Mesothelial cell of epicardium (in vitro differentiated cells): ENCODE measurements at regions not wholly inside any gene's neighbourhood (a gene's known extent, or its start where the extent isn't known, plus 50 kb on each side); places are given as distances from the start of the nearest gene placed in this dataset.
A peak's percentile ranks its signal among the peaks of the same experiment; 100 is the strongest.

ENCODE experiments used
- DNase-seq, 2 experiments: peaks; one replicate each; pipeline ENCODE4 v3.0.0; 2021; ENCODE audit warnings: low spot score in 2 of 2; ENCODE audit not compliant: unreplicated experiment in 2 of 2
- H3K27ac Mint-ChIP-seq: 2 replicates; pipeline ENCODE4 v1.8.0; 2021; ENCODE audit warnings: mixed read lengths
- H3K27me3 Mint-ChIP-seq: 2 replicates; pipeline ENCODE4 v1.8.0; 2021; ENCODE audit warnings: low read depth, mixed read lengths
- H3K36me3 Mint-ChIP-seq: 2 replicates; pipeline ENCODE4 v1.8.0; 2021; ENCODE audit warnings: mixed read lengths
- H3K4me1 Mint-ChIP-seq: 2 replicates; pipeline ENCODE4 v1.8.0; 2021; ENCODE audit warnings: mixed read lengths
- H3K4me3 Mint-ChIP-seq: 2 replicates; pipeline ENCODE4 v1.8.0; 2021; ENCODE audit warnings: mild to moderate bottlenecking, moderate library complexity, mixed read lengths
- H3K9me3 Mint-ChIP-seq: 2 replicates; pipeline ENCODE4 v1.8.0; 2021; ENCODE audit warnings: mixed read lengths
- CTCF ChIP-seq: fragments of 200-600 bp; sonication (generic); IDR thresholded peaks from one replicate; pipeline ENCODE4 v1.5.0; 2021; ENCODE audit warnings: antibody characterized with exemption; ENCODE audit not compliant: unreplicated experiment

DNA sequence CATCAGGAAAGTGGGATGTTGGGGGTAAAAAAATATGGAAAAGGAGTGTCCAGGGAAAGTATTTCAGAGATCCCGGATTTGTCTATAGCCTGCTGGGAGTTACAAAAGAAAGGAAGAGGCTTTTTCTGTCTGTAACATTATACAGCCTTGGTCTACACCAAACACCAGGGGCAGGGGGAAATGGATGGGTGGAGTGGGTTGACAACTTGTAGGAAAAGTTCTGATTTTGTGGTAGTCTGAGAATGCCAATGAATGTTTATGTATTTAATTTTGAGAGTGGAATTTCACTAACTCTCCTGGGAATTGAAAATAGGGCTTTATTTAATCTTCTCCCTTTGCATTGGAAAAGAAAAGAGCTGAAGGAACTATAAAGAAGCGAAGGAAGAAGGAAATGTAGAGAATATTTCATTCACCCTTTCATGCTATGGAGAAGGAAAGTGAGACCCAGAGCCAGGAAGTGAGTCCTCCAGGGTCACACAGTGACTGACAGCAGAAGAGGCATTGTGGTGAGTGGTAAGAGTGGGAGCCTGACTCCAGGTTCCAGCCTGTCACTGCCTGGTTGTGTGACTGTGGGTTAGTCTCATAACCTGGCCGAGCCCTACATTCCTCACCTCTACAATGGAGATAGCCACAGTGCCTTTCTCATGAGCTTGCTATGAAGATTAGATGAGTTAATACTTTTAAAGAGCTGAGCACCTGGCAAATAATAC lies 346.3 kb upstream of the TNP1 start:
- peaks cover 47% of the 10 kb centered on the region for H3K4me1 Mint-ChIP-seq
- H3K4me3 Mint-ChIP-seq: no peak overlapping the region
- peak overlapping the region; percentile 52 for H3K27ac Mint-ChIP-seq
- H3K36me3 Mint-ChIP-seq: peaks cover 16% of the 10 kb centered on the region
- H3K9me3 Mint-ChIP-seq: peaks cover 20% of the 10 kb centered on the region
- no peaks in the 10 kb centered on the region for H3K27me3 Mint-ChIP-seq
- no peak for TF ChIP-seq CTCF
- DNase-seq: no peak

GRCh38 chr2:217204358-217204757 lies 344.5 kb upstream of the TNP1 start:
- Mint-ChIP-seq H3K4me1 (peaks cover 42% of the 10 kb centered on the region), H3K36me3 (peaks cover 16% of the 10 kb centered on the region), H3K4me3 (no peak overlapping the region), H3K9me3 (peaks cover 17% of the 10 kb centered on the region), H3K27me3 (no peaks in the 10 kb centered on the region), H3K27ac (no peak overlapping the region)
- DNase-seq: no peak
- TF ChIP-seq CTCF: no peak

- peaks cover 40% of the 10 kb centered on the region for H3K4me1 Mint-ChIP-seq
- no peak for TF ChIP-seq CTCF
- no peak overlapping the region for H3K27ac Mint-ChIP-seq
- H3K9me3 Mint-ChIP-seq: peaks cover 17% of the 10 kb centered on the region
- H3K27me3 Mint-ChIP-seq: no peaks in the 10 kb centered on the region
- peaks cover 16% of the 10 kb centered on the region for H3K36me3 Mint-ChIP-seq
- no peak overlapping the region for H3K4me3 Mint-ChIP-seq
- DNase-seq: no peak
Measured at GRCh38 chr2:217203086-217203485, 343.2 kb upstream of the TNP1 start.

DNA sequence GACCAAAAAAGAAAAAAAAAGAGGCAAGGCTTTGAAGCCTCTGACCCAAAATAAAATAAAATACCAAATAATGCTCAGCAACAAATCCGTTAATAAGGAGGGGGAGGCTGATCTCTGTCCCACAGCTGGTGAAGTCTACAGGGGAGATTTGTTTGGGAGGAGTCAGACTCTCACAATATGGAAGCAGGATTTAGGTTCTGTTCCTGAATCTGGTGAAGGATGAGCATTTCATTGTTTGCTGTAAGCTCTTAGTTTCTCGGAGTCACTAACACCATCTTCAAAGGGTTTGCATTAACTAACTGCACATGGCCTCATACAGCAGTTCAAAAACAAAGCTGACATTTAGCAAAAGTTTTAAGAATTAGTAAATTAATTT lies 339.4 kb upstream of the TNP1 start:
- no peak for TF ChIP-seq CTCF
- Mint-ChIP-seq H3K9me3 (peaks cover 24% of the 10 kb centered on the region), H3K4me3 (no peak overlapping the region), H3K27me3 (no peaks in the 10 kb centered on the region), H3K36me3 (peaks cover 17% of the 10 kb centered on the region), H3K4me1 (peaks cover 25% of the 10 kb centered on the region), H3K27ac (peak overlapping the region; percentile 47)
- DNase-seq: no peak

- no peak overlapping the region for H3K27ac Mint-ChIP-seq
- H3K27me3 Mint-ChIP-seq: no peaks in the 10 kb centered on the region
- peaks cover 51% of the 10 kb centered on the region for H3K4me1 Mint-ChIP-seq
- no peak for TF ChIP-seq CTCF
- H3K4me3 Mint-ChIP-seq: no peak overlapping the region
- no peak for DNase-seq
- H3K36me3 Mint-ChIP-seq: peaks cover 2% of the 10 kb centered on the region
- H3K9me3 Mint-ChIP-seq: peaks cover 14% of the 10 kb centered on the region
Measured at GRCh38 chr2:217195658-217196446, 336.0 kb upstream of the TNP1 start.
